K562 (cell line): ENCODE measurements at regions not wholly inside any gene's neighbourhood (a gene's known extent, or its start where the extent isn't known, plus 50 kb on each side); places are given as distances from the start of the nearest gene placed in this dataset.

Source experiments
- BCOR ChIP-seq: fragments of 450-650 bp; IDR thresholded peaks from 2 replicates; pipeline ENCODE4 v1.6.1; 2016
- E2F4 ChIP-seq: sonication (generic); formaldehyde crosslinking; IDR thresholded peaks from 2 replicates; pipeline ENCODE4 v1.8.0; 2022; ENCODE audit warnings: mild to moderate bottlenecking, low read depth, missing genetic modification reagents
- ZBTB8A ChIP-seq: fragments of 450-650 bp; IDR thresholded peaks from 2 replicates; pipeline ENCODE4 v1.6.1; 2018; ENCODE audit warnings: mild to moderate bottlenecking, moderate library complexity; ENCODE audit not compliant: partially characterized antibody
- ZNF57 ChIP-seq: fragments of 450-650 bp; formaldehyde crosslinking; IDR thresholded peaks from 2 replicates; pipeline ENCODE4 v1.4.0; 2020; ENCODE audit warnings: mild to moderate bottlenecking, moderate library complexity
- TF ChIP-seq, protein P1 (sequence below): fragments of 450-650 bp; IDR thresholded peaks from 2 replicates; pipeline ENCODE4 v1.6.1; 2018; ENCODE audit not compliant: partially characterized antibody
- TF ChIP-seq, protein P2 (sequence below), 3 experiments: IDR thresholded peaks in 2 of 3; conservative IDR thresholded peaks in 1 of 3; 2 replicates each; pipeline ENCODE4 v1.5.1; 2011 to 2012; ENCODE audit warnings: low read length in 3 of 3, mild to moderate bottlenecking in 3 of 3, control low read depth in 2 of 3, improper control_type of control experiment in 1 of 3, inconsistent platforms in 1 of 3, low read depth in 1 of 3, mixed read lengths in 1 of 3, moderate library complexity in 1 of 3; ENCODE audit not compliant: insufficient read depth in 2 of 3

- TF ChIP-seq, protein P1, sequence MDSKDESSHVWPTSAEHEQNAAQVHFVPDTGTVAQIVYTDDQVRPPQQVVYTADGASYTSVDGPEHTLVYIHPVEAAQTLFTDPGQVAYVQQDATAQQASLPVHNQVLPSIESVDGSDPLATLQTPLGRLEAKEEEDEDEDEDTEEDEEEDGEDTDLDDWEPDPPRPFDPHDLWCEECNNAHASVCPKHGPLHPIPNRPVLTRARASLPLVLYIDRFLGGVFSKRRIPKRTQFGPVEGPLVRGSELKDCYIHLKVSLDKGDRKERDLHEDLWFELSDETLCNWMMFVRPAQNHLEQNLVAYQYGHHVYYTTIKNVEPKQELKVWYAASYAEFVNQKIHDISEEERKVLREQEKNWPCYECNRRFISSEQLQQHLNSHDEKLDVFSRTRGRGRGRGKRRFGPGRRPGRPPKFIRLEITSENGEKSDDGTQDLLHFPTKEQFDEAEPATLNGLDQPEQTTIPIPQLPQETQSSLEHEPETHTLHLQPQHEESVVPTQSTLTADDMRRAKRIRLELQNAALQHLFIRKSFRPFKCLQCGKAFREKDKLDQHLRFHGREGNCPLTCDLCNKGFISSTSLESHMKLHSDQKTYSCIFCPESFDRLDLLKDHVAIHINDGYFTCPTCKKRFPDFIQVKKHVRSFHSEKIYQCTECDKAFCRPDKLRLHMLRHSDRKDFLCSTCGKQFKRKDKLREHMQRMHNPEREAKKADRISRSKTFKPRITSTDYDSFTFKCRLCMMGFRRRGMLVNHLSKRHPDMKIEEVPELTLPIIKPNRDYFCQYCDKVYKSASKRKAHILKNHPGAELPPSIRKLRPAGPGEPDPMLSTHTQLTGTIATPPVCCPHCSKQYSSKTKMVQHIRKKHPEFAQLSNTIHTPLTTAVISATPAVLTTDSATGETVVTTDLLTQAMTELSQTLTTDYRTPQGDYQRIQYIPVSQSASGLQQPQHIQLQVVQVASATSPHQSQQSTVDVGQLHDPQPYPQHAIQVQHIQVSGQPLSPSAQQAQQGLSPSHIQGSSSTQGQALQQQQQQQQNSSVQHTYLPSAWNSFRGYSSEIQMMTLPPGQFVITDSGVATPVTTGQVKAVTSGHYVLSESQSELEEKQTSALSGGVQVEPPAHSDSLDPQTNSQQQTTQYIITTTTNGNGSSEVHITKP: no peak
- TF ChIP-seq BCOR (no peak), ZNF57 (CRISPR knock-in tag) (no peak), E2F4 (no peak), ZBTB8A (no peak)
- TF ChIP-seq, protein P2, sequence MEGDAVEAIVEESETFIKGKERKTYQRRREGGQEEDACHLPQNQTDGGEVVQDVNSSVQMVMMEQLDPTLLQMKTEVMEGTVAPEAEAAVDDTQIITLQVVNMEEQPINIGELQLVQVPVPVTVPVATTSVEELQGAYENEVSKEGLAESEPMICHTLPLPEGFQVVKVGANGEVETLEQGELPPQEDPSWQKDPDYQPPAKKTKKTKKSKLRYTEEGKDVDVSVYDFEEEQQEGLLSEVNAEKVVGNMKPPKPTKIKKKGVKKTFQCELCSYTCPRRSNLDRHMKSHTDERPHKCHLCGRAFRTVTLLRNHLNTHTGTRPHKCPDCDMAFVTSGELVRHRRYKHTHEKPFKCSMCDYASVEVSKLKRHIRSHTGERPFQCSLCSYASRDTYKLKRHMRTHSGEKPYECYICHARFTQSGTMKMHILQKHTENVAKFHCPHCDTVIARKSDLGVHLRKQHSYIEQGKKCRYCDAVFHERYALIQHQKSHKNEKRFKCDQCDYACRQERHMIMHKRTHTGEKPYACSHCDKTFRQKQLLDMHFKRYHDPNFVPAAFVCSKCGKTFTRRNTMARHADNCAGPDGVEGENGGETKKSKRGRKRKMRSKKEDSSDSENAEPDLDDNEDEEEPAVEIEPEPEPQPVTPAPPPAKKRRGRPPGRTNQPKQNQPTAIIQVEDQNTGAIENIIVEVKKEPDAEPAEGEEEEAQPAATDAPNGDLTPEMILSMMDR (IDR thresholded peaks at IDR 0.05 in 2 of 3, conservative IDR thresholded peaks at IDR 0.05 in 1 of 3; ENCODE audit: insufficient read depth in 2 of 3, low read depth in 1 of 3, low read length in 3 of 3): no peak
These were observed 51.1 kb upstream of the EGFL7 start (continued) for GRCh38 chr9:136611606-136612005.
